ENCODE measurements at regions not wholly inside any gene's neighbourhood (a gene's known extent, or its start where the extent isn't known, plus 50 kb on each side); places are given as distances from the start of the nearest gene placed in this dataset.
"Not testable (repeated sequence)": the region's sequence is repeated elsewhere in the genome, so short reads cannot be mapped to it uniquely, and the experiment has no call there.

- in situ Hi-C loops (cut with MboI; ENCODE audit: low pct_unique_long_range_greater_than_20kb, low sequenced_read_pairs, unreplicated experiment), result no loop called here
- DNase-seq (ENCODE audit: low spot score), result no peak
- no peak for TF ChIP-seq CTCF (IDR thresholded peaks at IDR 0.05; ENCODE audit: extremely low read depth, insufficient read depth, missing control alignments)
Observed at GRCh38 chr7:142494021-142494420, 236.2 kb upstream of the PRSS58 start.

GRCh38 chr7:142488842-142489241 lies 231.0 kb upstream of the PRSS58 start:
- TF ChIP-seq CTCF (IDR thresholded peaks at IDR 0.05; ENCODE audit: extremely low read depth, insufficient read depth, missing control alignments), result no peak
- no peak for DNase-seq (ENCODE audit: low spot score)
- in situ Hi-C loops (cut with MboI; ENCODE audit: low pct_unique_long_range_greater_than_20kb, low sequenced_read_pairs, unreplicated experiment), result no loop called here

GRCh38 chr7:142488036-142488633 lies 230.3 kb upstream of the PRSS58 start:
- no peak for DNase-seq (ENCODE audit: low spot score)
- in situ Hi-C loops (cut with MboI; ENCODE audit: low pct_unique_long_range_greater_than_20kb, low sequenced_read_pairs, unreplicated experiment), result no loop called here
- no peak for TF ChIP-seq CTCF (IDR thresholded peaks at IDR 0.05; ENCODE audit: extremely low read depth, insufficient read depth, missing control alignments)

- in situ Hi-C loops (cut with MboI; ENCODE audit: low pct_unique_long_range_greater_than_20kb, low sequenced_read_pairs, unreplicated experiment); DNase-seq (ENCODE audit: low spot score): not testable (repeated sequence)
Observed at GRCh38 chr7:142487565-142487964, 229.7 kb upstream of the PRSS58 start.

GRCh38 chr7:142487124-142487523 lies 229.3 kb upstream of the PRSS58 start:
- in situ Hi-C loops (cut with MboI; ENCODE audit: low pct_unique_long_range_greater_than_20kb, low sequenced_read_pairs, unreplicated experiment), result no loop called here
- no peak for DNase-seq (ENCODE audit: low spot score)
- no peak for TF ChIP-seq CTCF (IDR thresholded peaks at IDR 0.05; ENCODE audit: extremely low read depth, insufficient read depth, missing control alignments)

- TF ChIP-seq CTCF (IDR thresholded peaks at IDR 0.05; ENCODE audit: extremely low read depth, insufficient read depth, missing control alignments), result peak; percentile 49
- in situ Hi-C loops (cut with MboI; ENCODE audit: low pct_unique_long_range_greater_than_20kb, low sequenced_read_pairs, unreplicated experiment), result no loop called here
- DNase-seq (ENCODE audit: low spot score), result no peak
Observed at GRCh38 chr7:142485617-142486226, 227.9 kb upstream of the PRSS58 start.

GRCh38 chr7:142483659-142484317 lies 225.9 kb upstream of the PRSS58 start:
- DNase-seq (ENCODE audit: low spot score), result no peak
- no peak for TF ChIP-seq CTCF (IDR thresholded peaks at IDR 0.05; ENCODE audit: extremely low read depth, insufficient read depth, missing control alignments)
- in situ Hi-C loops (cut with MboI; ENCODE audit: low pct_unique_long_range_greater_than_20kb, low sequenced_read_pairs, unreplicated experiment), result no loop called here
